ENCODE measurements at regions not wholly inside any gene's neighbourhood (a gene's known extent, or its start where the extent isn't known, plus 50 kb on each side); places are given as distances from the start of the nearest gene placed in this dataset.

- Histone ChIP-seq H3K36me3 (ENCODE audit: control insufficient read depth, insufficient read depth, low read length) (no peaks in the 10 kb centered on the region), H3K27me3 (replicated peaks; ENCODE audit: control insufficient read depth, insufficient read depth, low read length) (no peaks in the 10 kb centered on the region), H3K4me3 (replicated peaks; ENCODE audit: low read depth, low read length) (no peak overlapping the region)
- no peak for DNase-seq (ENCODE audit: extremely low read depth, insufficient read length)
- TF ChIP-seq CTCF (IDR thresholded peaks at IDR 0.05; ENCODE audit: insufficient read depth, low read length, poor library complexity, severe bottlenecking): no peak
These were observed 186.0 kb upstream of the PIRT start for GRCh38 chr17:11023639-11024479.

- Histone ChIP-seq H3K27me3 (replicated peaks; ENCODE audit: control insufficient read depth, insufficient read depth, low read length) (no peaks in the 10 kb centered on the region), H3K4me3 (replicated peaks; ENCODE audit: low read depth, low read length) (no peak overlapping the region), H3K36me3 (ENCODE audit: control insufficient read depth, insufficient read depth, low read length) (no peaks in the 10 kb centered on the region)
- no peak for DNase-seq (ENCODE audit: extremely low read depth, insufficient read length)
- TF ChIP-seq CTCF (IDR thresholded peaks at IDR 0.05; ENCODE audit: insufficient read depth, low read length, poor library complexity, severe bottlenecking): no peak
These were observed 168.6 kb upstream of the PIRT start for GRCh38 chr17:11006530-11006929.

GRCh38 chr17:11005940-11006339 is 168.1 kb upstream of the PIRT start:
- no peaks in the 10 kb centered on the region for H3K36me3 ChIP-seq (ENCODE audit: control insufficient read depth, insufficient read depth, low read length)
- no peaks in the 10 kb centered on the region for H3K27me3 ChIP-seq (replicated peaks; ENCODE audit: control insufficient read depth, insufficient read depth, low read length)
- H3K4me3 ChIP-seq (replicated peaks; ENCODE audit: low read depth, low read length): no peak overlapping the region
- DNase-seq (ENCODE audit: extremely low read depth, insufficient read length): no peak
- no peak for TF ChIP-seq CTCF (IDR thresholded peaks at IDR 0.05; ENCODE audit: insufficient read depth, low read length, poor library complexity, severe bottlenecking)

GRCh38 chr17:11002417-11002816 is 164.5 kb upstream of the PIRT start:
- no peak for TF ChIP-seq CTCF (IDR thresholded peaks at IDR 0.05; ENCODE audit: insufficient read depth, low read length, poor library complexity, severe bottlenecking)
- no peaks in the 10 kb centered on the region for H3K36me3 ChIP-seq (ENCODE audit: control insufficient read depth, insufficient read depth, low read length)
- no peak for DNase-seq (ENCODE audit: extremely low read depth, insufficient read length)
- no peak overlapping the region for H3K4me3 ChIP-seq (replicated peaks; ENCODE audit: low read depth, low read length)
- no peaks in the 10 kb centered on the region for H3K27me3 ChIP-seq (replicated peaks; ENCODE audit: control insufficient read depth, insufficient read depth, low read length)

- DNase-seq (ENCODE audit: extremely low read depth, insufficient read length): no peak
- Histone ChIP-seq H3K27me3 (replicated peaks; ENCODE audit: control insufficient read depth, insufficient read depth, low read length) (no peaks in the 10 kb centered on the region), H3K4me3 (replicated peaks; ENCODE audit: low read depth, low read length) (no peak overlapping the region), H3K36me3 (ENCODE audit: control insufficient read depth, insufficient read depth, low read length) (no peaks in the 10 kb centered on the region)
- TF ChIP-seq CTCF (IDR thresholded peaks at IDR 0.05; ENCODE audit: insufficient read depth, low read length, poor library complexity, severe bottlenecking): no peak
These were observed 163.8 kb upstream of the PIRT start for GRCh38 chr17:11001651-11002050.

All from GM06990 (cell line).